Stimulated activated CD4-positive, alpha-beta T cell treated with anti-CD3 and anti-CD28 coated beads, Interleukin-1b, Interleukin-23, amount 100 ng/mL, for 4 hours (primary cell): ENCODE measurements at regions not wholly inside any gene's neighbourhood (a gene's known extent, or its start where the extent isn't known, plus 50 kb on each side); places are given as distances from the start of the nearest gene placed in this dataset.

Experiments
- DNase-seq, 2 donors: peaks; one replicate each; pipeline ENCODE4 v3.0.0-alpha.2; 2020; ENCODE audit warnings: low read depth in 2 of 2

DNA sequence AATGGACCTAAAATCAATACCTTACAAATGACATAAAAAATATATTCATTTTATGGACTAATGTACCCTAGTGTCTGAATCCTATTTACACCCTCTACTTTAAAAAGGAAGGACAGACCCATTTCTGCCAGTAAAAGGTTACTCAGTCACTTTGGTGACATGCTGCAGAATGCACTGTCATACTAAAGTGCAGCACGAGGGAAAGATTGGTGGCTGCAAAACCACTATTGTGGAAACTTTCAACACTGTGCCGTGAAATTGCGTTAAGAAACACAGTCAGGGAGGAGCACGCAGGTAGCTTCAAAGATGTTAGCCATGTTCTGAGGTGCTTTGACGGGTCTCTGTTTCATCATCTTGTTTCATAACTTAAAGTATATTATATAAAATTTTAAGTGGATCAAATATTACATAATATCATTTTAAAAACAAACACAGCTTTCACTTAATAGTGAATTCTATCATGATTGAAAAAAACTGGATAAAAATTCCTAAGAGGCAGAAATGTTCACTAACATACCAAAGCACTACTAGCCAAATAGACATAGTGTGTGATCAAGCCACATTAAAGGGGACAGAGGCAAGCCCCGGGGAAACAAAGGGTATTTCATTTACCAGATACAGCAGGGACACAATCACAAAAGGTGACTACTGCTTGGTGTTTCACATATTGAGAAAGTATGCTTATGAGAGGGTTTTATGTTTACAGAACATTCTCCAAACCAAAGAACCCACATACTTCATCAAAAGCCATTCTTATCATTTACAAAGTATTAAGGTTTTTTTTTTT is 330.8 kb upstream of the SOX5 start:
- DNase-seq: no peak

DNA sequence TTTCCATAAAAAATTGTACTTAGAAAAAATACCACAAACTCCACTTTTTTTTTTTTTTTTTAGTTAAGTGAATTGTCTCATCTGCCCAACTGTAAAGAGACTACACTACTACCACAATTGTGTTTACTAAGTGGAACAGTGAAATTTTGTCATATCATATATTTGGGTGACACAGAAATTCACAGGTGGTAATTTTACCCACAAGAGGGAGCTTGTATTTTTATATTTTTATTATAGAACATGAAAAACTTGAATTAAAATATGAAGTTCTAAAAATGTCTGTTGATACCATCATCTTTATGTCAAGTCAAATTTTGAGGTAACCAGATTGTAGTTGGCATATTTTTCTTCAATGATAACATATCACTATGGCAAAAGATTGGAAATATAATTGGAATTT is 329.4 kb upstream of the SOX5 start:
- no peak for DNase-seq

DNA sequence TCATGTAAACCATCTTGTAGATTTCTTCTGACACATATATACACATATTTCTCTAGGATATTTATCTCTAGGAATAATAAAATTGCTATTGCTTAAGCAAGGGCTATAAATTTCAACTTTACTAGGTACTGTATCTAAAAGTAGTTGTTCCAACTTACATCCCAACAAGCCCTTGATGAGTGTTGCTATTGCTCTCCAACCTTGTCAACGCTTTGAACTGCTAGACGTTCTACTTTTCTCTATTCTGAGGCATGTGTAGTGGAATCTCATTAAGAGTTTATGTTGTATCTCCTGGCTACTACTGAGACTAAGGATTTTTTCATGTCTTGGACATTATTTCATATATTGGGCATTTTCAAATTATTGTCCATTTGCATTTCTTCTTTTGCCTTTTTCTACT is 321.5 kb upstream of the SOX5 start:
- no peak for DNase-seq

DNA sequence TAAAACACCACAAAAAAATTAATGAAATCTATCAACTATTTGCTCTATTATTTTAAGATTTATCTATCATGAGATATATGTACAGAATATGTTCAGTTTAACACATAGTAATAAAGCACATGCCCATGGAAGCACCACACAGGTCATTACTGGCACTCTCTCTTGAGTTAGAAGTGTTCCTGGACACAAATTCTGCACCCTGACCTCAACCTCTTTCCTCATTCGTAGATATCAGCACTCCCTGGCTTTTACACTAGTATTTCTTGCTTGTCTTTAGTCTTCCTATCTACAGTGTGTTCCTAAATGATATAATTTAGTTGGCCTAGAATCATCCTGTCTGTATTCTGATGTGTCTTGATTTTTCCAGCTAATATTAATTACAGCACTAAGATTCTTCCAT is 321.0 kb upstream of the SOX5 start:
- DNase-seq: no peak

DNA sequence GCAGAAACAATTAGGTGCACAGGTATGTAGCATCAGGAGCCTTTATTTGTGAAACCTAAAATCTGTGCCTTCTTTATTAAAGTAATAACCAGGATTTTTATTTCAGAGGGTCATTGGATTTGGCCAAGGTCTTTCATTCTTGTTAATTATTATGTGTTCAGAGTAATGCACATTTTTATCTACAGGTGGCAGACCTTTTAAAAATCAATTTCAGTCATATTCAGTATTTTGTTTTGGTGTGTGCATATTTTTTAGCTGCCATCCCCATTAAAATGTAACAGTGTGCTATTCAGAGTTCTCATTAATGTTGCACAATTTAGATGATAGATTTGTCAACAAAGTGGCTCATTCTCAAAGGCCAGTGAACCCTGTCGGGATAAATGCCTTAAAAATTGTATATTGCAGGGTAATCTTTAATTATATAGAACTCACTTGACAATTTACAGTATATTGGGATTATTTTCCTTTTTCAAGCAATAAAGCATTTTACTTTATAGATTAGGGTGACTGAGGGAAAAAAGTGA is 319.3 kb upstream of the SOX5 start:
- DNase-seq: no peak

DNA sequence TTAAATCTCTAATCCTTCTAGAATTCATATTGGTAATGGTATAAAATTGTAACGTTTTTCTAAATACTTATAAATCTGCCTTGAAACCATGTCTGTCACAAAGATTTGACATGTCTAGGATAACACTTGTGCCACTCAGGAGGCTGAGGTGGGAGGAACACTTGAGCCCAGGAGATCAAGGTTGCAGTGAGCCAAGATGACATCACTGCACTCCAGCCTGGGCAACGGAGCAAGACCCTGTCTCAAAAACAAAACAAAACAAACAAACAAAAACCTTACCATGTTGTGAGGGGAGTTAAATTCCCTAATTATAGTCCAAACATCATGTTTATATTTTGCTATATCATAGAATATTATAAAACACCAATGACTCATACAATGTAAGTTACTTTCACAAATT is 317.5 kb upstream of the SOX5 start:
- no peak for DNase-seq

DNA sequence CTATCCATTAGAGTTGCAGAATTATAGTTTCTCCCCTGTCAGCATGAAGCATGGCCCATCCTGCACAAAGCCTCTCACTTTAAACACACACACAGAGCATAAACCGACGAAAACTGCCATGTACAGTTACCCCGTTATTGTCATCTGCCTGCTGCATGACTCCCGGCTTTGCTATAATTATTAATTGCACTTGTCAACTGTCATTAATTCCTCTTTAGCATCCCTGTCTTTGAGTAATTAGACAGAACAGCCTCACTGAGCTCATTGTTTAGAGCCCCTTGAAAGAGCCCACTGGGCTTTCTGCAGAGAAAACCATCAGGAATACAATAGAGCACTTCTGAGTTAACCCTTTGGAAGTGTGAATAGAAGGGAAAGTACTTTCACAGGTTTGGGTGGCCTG is 307.2 kb upstream of the SOX5 start:
- DNase-seq: no peak

DNA sequence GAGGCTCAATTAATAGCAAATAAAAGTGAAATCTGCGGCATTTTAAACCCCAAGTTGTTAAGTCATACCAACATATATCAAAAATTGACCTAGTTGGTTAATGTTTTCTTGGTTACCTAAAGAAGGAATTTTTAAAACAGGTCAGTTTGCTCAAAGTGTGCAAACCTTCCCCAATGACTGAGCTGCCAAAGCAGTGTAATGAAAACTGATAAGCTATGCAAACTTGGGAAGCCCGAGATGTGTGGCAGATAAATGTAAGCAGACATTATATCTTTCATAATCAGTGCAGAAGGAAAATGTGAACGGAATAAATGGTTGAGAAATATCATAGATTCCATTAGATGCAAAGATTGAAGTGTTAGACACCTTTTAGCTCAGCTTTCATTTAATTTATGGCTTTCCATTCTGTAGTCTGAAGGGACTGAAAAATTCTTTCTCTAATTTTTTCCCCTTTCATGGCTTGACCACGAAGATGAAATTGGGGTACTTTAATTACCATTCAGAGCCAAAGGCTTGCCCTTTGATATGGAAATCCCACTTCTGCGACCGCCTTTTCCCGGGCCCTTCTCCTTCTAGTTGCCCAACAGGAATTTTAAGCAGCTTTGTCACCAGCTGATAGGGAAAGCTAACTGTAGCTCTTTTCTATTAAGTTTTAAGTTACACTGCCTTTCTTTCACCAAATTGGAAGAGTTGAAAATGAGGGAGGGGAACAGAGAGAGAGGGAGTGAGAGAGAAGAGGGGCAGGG is 306.6 kb upstream of the SOX5 start:
- DNase-seq: no peak

DNA sequence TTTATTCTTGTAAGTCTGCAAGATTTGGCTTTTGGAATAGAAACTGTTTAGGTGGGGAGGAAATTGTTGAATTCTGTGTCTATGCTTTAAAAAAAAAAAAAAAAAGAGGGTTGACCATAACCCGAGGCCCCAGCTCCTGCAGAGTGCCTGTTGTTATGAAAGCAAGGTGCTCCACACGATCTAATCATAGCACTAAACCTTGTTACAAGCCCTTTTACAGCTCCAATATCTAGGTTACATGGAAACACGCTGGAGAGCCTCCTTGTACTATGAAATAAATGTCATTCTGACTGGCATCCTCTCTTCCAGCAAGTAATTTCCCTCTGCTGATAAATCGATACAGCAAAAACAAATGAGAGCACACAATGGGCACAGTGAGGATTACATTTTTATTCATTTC is 303.1 kb upstream of the SOX5 start:
- DNase-seq: no peak

DNA sequence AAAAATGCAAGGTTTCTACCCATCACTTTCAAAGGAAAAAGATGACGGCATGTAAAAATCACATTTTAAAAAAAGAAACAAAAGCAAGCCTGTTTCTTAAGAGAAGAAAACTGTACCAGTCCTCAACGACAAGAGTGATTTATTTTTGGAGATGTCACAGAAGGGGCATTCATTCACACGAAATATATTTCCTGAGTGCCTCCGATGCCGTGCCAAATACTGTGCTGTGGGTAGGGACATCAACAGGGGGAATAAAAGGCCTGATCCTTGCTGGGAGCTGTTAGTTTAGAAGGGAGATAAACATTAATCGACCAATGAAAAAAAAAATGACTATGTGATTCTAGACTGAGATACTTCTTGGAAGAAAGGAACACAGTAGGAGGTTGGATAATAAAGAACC is 297.5 kb upstream of the SOX5 start:
- DNase-seq: no peak

DNA sequence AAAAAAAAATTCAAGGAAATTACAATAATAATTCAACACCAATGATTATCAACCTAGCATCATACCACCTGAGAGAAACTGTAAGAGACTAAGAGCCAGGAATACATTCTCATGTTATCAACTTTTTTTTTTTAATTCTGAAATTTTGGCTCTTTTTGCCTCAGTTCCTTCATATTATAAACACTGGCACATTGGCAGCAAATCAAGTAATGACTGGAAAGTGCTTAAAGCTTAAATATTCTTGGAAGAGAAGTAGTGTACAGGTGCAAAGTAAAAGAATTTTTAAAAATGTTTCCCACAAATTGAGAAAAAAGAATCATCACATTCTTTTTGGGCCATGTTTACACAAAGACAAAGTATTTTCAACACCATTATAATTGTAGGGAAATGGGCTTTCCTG is 296.9 kb upstream of the SOX5 start:
- DNase-seq: no peak

DNA sequence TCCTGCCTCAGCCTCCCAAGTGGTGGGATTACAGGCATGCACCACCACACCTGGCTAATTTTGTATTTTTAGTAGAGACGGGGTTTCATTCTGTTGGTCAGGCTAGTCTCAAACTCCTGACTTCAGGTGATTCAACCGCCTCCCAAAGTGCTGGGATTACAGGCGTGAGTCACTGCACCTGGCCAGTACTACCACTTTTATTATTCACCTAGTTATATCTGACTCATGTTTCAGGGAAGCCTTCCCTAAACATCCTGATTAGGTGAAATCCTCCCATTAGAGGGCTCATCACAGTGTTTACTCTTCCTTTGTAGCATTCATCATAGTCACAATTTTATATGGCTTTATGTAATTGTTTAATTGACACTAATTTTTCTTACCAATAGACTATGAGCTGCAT is 295.3 kb upstream of the SOX5 start:
- DNase-seq: no peak

DNA sequence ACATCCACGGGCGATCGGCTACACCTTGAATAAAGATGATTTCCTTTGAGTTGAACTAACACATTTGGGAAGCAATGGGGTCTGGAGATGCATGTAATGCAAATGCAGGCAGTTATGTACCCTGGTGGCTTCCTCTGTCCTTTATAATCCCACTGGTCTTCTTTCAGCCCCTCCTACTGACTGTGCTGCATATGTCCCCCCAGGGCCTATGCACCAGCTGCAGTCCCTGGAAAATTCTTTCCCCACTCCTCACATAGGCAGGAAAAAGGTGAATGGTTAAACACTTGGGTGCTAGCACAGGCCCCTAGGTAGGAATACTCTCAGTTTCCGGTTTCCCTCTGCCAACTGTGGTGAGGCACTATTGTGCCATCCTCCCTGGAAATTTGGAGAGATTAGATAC is 294.8 kb upstream of the SOX5 start:
- DNase-seq: no peak

DNA sequence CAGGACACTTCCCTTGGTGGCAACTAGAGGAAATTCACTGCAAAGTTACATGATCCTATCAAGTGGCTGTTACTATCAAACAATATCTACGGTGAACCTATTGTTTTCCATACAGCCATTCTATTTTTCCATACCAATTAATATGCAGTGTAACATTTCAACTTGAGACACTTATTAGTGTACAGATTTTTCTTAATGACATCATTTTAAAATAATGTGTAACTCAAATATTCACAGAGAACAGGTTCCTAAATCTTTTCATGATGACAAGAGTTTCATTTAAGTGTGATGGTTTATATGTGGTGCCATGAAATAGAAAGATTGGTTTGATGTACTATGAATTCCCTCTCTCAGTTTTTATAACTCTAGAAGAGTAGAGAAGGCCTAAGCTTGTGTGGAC is 291.2 kb upstream of the SOX5 start:
- DNase-seq: no peak

DNA sequence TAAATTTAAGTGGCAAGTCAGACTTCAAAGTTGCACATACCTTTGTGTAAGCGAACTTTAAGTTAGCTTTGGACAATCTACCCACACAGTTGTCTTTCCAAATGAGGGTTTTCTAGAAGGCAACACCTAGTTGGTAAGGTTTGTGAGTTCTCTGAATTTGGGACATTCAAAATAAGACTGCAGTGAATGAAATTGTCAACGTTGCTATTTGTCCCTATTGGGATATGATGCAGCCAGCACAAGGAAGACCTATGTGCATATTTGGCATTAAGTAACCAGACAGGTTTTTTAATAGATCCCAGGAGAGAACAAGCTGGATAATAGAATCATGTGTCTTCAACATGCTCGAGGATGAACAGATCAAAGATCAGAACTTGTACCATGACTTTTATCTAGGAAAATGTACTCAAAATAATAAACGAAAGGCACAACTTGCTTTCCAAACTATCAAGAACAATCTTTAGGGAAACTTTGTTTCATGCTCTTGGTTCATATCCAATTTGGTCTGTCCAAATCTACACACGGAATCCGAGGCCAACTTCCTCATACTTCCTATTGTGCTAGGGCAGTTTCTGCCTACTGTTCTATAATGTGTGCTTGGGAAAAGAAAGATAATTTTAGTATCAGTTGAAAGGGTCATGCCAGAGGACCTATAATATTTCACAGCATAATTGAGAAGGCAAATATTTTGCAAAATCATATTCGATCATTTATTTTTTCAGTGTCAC is 284.2 kb upstream of the SOX5 start:
- no peak for DNase-seq

DNA sequence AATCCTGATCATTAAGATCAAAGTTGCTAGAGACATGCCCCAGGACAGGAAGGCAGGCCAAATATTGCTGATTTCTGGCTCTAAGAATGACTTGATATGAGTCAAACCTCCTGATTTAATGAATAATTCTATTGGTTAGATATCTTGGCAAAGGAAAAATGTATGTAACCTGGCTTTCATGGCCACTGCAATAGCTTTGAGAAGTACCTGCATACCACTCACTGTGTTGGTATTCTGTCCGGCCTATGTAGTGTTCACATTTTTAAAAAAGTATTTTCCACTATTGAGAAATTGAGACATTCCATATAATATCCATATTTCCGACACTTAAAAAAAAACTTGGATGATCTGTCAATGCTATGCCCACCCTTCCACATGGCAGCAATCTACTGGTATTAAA is 283.1 kb upstream of the SOX5 start:
- no peak for DNase-seq

DNA sequence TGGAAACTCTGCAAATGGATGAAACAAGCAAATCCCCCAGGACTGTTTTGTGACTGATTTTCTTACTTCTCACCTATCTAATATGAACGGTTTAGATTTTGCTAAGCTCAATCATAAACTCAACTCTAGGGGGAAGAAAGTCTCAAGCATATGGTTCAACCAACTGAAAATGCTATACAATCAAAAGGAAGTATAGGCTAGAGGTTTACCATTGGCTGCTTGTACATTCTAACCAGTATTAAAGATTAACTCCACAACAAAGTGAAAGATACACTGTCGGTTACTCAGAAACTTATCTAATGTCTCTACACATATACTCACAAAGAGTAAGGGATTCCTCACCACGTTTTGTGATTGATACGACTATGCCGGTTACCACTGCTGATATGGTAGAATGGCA is 281.8 kb upstream of the SOX5 start:
- no peak for DNase-seq

DNA sequence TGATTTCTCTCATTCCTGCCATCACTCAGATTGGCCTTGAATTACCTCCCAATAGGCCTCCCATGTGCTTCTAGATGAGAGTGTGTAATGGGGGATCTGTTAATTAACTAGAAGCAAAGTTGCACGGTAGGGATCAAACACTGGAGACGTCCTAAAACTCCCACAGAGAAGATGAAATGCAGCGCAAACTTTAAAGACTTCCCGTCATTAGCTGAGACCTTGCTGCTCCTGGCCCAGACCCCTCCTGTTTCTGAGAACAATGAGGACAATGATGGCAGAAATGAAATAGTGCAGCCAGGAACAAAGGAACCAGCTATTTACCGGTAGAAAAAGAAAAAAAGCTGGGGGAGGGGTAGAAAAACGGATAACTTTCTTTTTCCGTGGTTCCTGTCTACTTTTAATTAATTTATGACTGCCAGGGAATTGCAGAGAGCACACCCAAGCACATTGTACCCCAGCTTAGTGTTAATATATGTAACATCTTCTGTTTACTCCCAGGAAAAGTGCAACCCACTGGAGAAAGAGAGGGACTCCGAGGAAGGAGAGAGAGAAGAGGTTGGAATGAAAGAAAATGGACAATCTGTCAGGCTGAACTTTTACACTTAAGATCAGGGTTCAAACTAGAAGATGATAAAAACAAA is 280.7 kb upstream of the SOX5 start:
- DNase-seq: no peak

DNA sequence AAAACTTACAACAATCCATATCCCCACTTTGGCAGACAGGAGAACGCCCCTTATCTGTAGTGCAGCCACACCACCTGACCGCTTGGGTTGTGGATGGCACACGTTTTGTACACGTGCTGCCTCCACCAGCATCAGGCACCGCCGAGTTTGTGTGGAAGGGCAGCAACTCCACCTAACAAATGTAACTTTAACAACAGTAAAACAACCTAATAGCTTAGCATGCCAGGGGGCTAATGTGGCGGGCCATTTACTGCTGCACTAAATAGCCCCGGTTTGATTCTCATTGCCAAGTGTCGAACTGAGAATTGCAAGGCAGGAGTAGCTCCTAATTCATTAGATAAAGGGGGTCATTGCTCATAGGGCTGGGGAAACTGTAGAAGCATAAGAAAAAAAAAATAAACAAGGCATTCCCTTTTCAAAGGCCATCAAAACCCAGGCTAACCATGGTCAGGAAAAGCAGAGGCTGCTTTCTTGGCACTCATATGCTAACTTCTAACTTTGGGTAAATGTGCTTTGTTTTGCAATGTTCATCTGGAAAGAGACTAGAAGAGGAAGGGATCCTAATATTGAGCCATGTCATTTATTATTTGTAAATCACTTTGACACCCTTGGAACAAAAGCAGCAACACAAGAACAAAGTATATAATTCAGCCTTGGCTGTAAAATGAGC is 279.7 kb upstream of the SOX5 start:
- DNase-seq: no peak

DNA sequence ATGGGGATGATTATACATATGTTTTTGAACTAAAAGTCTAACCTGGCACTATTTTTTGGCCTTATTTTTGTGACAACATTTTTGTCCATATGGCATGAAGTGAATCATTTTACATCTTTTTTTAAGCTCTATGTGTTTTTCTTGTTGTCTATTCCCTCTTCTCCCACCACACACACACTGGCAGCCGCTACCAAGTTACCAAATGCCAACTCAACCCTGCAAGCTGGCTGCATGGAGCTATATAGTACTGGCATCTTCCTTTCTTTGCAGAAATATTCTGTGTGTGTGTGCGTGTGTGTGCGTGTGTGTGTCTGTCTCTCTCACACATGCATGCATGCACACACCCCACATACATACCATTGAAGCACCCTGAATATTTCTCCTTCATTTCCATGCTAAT is 278.9 kb upstream of the SOX5 start:
- DNase-seq: no peak

DNA sequence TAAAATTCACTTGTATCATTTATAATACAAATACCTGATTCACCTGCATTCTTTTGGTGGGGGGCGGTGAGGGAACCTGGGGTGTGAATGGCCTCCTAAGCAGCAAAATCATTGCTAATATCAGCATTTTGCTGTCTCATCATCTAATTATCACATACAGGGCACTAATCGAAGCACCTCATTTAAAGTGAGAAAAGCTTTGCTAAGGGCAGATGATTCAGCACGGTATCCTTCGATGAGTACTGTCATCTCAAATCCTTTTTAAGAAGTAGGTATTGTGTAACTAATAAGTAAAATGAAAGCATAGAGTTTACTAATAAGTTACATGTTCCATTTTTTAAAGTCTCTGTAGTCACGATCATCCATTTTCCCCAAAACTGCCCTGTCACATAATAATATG is 278.1 kb upstream of the SOX5 start:
- no peak for DNase-seq
